ENCODE measurements at regions not wholly inside any gene's neighbourhood (a gene's known extent, or its start where the extent isn't known, plus 50 kb on each side); places are given as distances from the start of the nearest gene placed in this dataset.

- DNase-seq (ENCODE audit: low read depth, low spot score) = no peak
- H3K4me3 ChIP-seq (ENCODE audit: low read depth, low read length) = no peak overlapping the region
- CTCF ChIA-PET = no interaction called here
- POLR2A ChIA-PET = no interaction called here
- no peak for TF ChIP-seq CTCF (IDR thresholded peaks at IDR 0.05; ENCODE audit: insufficient read depth, low read length, missing control alignments)
These were observed 1128.9 kb upstream of the NXPH2 start for GRCh38 chr2:139909136-139909535.

GRCh38 chr2:139905624-139906023 is 1125.4 kb upstream of the NXPH2 start:
- ChIA-PET POLR2A (no interaction called here), CTCF (no interaction called here)
- H3K4me3 ChIP-seq (ENCODE audit: low read depth, low read length) = no peak overlapping the region
- no peak for DNase-seq (ENCODE audit: low read depth, low spot score)
- no peak for TF ChIP-seq CTCF (IDR thresholded peaks at IDR 0.05; ENCODE audit: insufficient read depth, low read length, missing control alignments)

GRCh38 chr2:139891636-139892035 is 1111.4 kb upstream of the NXPH2 start:
- no peak overlapping the region for H3K4me3 ChIP-seq (ENCODE audit: low read depth, low read length)
- ChIA-PET CTCF (no interaction called here), POLR2A (no interaction called here)
- DNase-seq (ENCODE audit: low read depth, low spot score) = no peak
- TF ChIP-seq CTCF (IDR thresholded peaks at IDR 0.05; ENCODE audit: insufficient read depth, low read length, missing control alignments) = no peak

GRCh38 chr2:139885921-139886498 is 1105.8 kb upstream of the NXPH2 start:
- no peak for TF ChIP-seq CTCF (IDR thresholded peaks at IDR 0.05; ENCODE audit: insufficient read depth, low read length, missing control alignments)
- POLR2A ChIA-PET = no interaction called here
- no peak for DNase-seq (ENCODE audit: low read depth, low spot score)
- no peak overlapping the region for H3K4me3 ChIP-seq (ENCODE audit: low read depth, low read length)
- CTCF ChIA-PET = no interaction called here

GRCh38 chr2:139876964-139877363 is 1096.8 kb upstream of the NXPH2 start:
- TF ChIP-seq CTCF (IDR thresholded peaks at IDR 0.05; ENCODE audit: insufficient read depth, low read length, missing control alignments) = no peak

GRCh38 chr2:139876321-139876720 is 1096.1 kb upstream of the NXPH2 start:
- ChIA-PET POLR2A (no interaction called here), CTCF (no interaction called here)
- no peak for DNase-seq (ENCODE audit: low read depth, low spot score)
- no peak overlapping the region for H3K4me3 ChIP-seq (ENCODE audit: low read depth, low read length)
- TF ChIP-seq CTCF (IDR thresholded peaks at IDR 0.05; ENCODE audit: insufficient read depth, low read length, missing control alignments) = no peak

More at GRCh38 chr2:139876964-139877363, 1096.8 kb upstream of the NXPH2 start:
- no peak for DNase-seq (ENCODE audit: low read depth, low spot score)
- POLR2A ChIA-PET = no interaction called here
- no peak overlapping the region for H3K4me3 ChIP-seq (ENCODE audit: low read depth, low read length)
- CTCF ChIA-PET = no interaction called here

Measured in AG04449 (cell line).